Loucy (cell line): ENCODE measurements at regions not wholly inside any gene's neighbourhood (a gene's known extent, or its start where the extent isn't known, plus 50 kb on each side); places are given as distances from the start of the nearest gene placed in this dataset.

Experiments
- H2AFZ ChIP-seq: fragments of 200-600 bp; sonication (generic); 2 replicates; pipeline ENCODE4 v1.6.0; 2016; ENCODE audit warnings: antibody characterized with exemption, mild to moderate bottlenecking, low read length, moderate library complexity
- H3F3A ChIP-seq: fragments of 200-600 bp; 2 replicates; pipeline ENCODE4 v1.6.0; 2016; ENCODE audit warnings: antibody characterized with exemption, low read depth, mild to moderate bottlenecking
- H3K27me3 ChIP-seq: fragments of 200-600 bp; sonication (generic); 2 replicates; pipeline ENCODE4 v1.6.1; 2014; ENCODE audit warnings: low read length, mild to moderate bottlenecking; ENCODE audit not compliant: insufficient read depth, poor library complexity, severe bottlenecking
- H3K36me3 ChIP-seq: fragments of 200-600 bp; sonication (generic); 2 replicates; pipeline ENCODE4 v1.6.1; 2016; ENCODE audit warnings: low read length; ENCODE audit not compliant: insufficient read depth
- H3K4me1 ChIP-seq: fragments of 200-600 bp; sonication (generic); 2 replicates; pipeline ENCODE4 v1.5.1; 2014; ENCODE audit warnings: low read length, mild to moderate bottlenecking; ENCODE audit not compliant: insufficient read depth, poor library complexity, severe bottlenecking
- H3K4me2 ChIP-seq: fragments of 200-600 bp; sonication (generic); 2 replicates; pipeline ENCODE4 v1.6.0; 2014; ENCODE audit warnings: antibody characterized with exemption, low read length, low read depth, mild to moderate bottlenecking; ENCODE audit not compliant: poor library complexity, severe bottlenecking
- H3K4me3 ChIP-seq: fragments of 200-600 bp; sonication (generic); 2 replicates; pipeline ENCODE4 v1.5.1; 2014; ENCODE audit warnings: low read length, mild to moderate bottlenecking, mixed read lengths; ENCODE audit not compliant: poor library complexity, severe bottlenecking
- H3K79me2 ChIP-seq: fragments of 200-600 bp; sonication (generic); 2 replicates; pipeline ENCODE4 v1.6.1; 2014; ENCODE audit warnings: low read length; ENCODE audit not compliant: insufficient read depth
- H3K9ac ChIP-seq: fragments of 200-600 bp; sonication (generic); 2 replicates; pipeline ENCODE4 v1.6.0; 2014; ENCODE audit warnings: mild to moderate bottlenecking, low read depth, low read length, moderate library complexity; ENCODE audit not compliant: poor library complexity, severe bottlenecking
- H3K9me2 ChIP-seq: fragments of 200-600 bp; sonication (generic); replicated peaks from 2 replicates; pipeline ENCODE4 v1.6.1; 2016; ENCODE audit warnings: low read depth, low read length, mixed read lengths
- H3K9me3 ChIP-seq: fragments of 200-600 bp; sonication (generic); 2 replicates; pipeline ENCODE4 v1.6.1; 2014; ENCODE audit warnings: mild to moderate bottlenecking, antibody characterized with exemption, low read length, low read depth; ENCODE audit not compliant: insufficient read depth
- H4K20me1 ChIP-seq: fragments of 200-600 bp; sonication (generic); 2 replicates; pipeline ENCODE4 v1.6.0; 2014; ENCODE audit warnings: antibody characterized with exemption, low read length, mild to moderate bottlenecking; ENCODE audit not compliant: insufficient read depth, poor library complexity, severe bottlenecking
- EZH2phosphoT487 ChIP-seq: fragments of 200-600 bp; IDR thresholded peaks from 2 replicates; pipeline ENCODE4 v1.6.1; 2018; ENCODE audit warnings: antibody characterized with exemption, mild to moderate bottlenecking, moderate library complexity, borderline replicate concordance
- TF ChIP-seq, protein P1 (sequence below): fragments of 200-600 bp; sonication (generic); conservative IDR thresholded peaks from 2 replicates; pipeline ENCODE4 v1.5.1; 2014; ENCODE audit warnings: mild to moderate bottlenecking, antibody characterized with exemption, low read length

GRCh38 chr12:89091293-89091841 lies 260.9 kb downstream of the DUSP6 start:
- Histone ChIP-seq H4K20me1 (no peaks in the 10 kb centered on the region), H3K4me1 (peaks cover 10% of the 10 kb centered on the region), H2AFZ (no peak overlapping the region), H3K9ac (no peak overlapping the region), H3F3A (no peaks in the 10 kb centered on the region), H3K27me3 (no peaks in the 10 kb centered on the region), H3K9me2 (no peaks in the 10 kb centered on the region), H3K4me2 (no peak overlapping the region), H3K79me2 (no peaks in the 10 kb centered on the region), H3K9me3 (peaks cover 9% of the 10 kb centered on the region; the same call in 1 of the 2 replicates), H3K4me3 (no peak overlapping the region), H3K36me3 (no peaks in the 10 kb centered on the region)
- no peak for TF ChIP-seq EZH2phosphoT487
- TF ChIP-seq, protein P1, sequence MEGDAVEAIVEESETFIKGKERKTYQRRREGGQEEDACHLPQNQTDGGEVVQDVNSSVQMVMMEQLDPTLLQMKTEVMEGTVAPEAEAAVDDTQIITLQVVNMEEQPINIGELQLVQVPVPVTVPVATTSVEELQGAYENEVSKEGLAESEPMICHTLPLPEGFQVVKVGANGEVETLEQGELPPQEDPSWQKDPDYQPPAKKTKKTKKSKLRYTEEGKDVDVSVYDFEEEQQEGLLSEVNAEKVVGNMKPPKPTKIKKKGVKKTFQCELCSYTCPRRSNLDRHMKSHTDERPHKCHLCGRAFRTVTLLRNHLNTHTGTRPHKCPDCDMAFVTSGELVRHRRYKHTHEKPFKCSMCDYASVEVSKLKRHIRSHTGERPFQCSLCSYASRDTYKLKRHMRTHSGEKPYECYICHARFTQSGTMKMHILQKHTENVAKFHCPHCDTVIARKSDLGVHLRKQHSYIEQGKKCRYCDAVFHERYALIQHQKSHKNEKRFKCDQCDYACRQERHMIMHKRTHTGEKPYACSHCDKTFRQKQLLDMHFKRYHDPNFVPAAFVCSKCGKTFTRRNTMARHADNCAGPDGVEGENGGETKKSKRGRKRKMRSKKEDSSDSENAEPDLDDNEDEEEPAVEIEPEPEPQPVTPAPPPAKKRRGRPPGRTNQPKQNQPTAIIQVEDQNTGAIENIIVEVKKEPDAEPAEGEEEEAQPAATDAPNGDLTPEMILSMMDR = no peak

DNA sequence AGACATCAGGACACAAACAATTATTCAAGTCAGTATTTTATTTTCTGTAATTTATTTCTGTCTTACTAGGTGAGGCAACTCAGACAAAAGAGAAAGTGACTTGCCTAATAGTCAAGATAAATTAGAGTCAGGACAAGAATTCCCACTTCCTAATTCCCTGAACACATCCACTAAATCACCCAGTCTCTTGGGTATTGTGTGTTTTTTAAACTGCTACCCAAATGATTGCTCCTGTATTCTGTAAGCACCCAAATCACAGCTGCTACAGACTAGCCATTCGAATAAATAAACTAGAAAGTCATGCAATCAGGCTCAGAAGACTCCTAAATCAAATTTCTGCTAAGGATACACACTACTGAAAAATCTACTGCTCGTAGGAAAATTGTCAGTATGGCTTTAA lies 263.0 kb downstream of the DUSP6 start:
- H3K27me3 ChIP-seq = no peaks in the 10 kb centered on the region
- no peak overlapping the region for H3K4me2 ChIP-seq
- TF ChIP-seq, protein P1 = no peak
- no peak for TF ChIP-seq EZH2phosphoT487
- peaks cover 16% of the 10 kb centered on the region for H3K4me1 ChIP-seq
- no peaks in the 10 kb centered on the region for H4K20me1 ChIP-seq
- H3K4me3 ChIP-seq = no peak overlapping the region
- H3K79me2 ChIP-seq = no peaks in the 10 kb centered on the region
- peaks cover 9% of the 10 kb centered on the region; the same call in 1 of the 2 replicates for H3K9me3 ChIP-seq
- no peaks in the 10 kb centered on the region for H3F3A ChIP-seq
- H3K36me3 ChIP-seq = no peaks in the 10 kb centered on the region
- no peak overlapping the region for H2AFZ ChIP-seq
- no peak overlapping the region for H3K9ac ChIP-seq
- no peaks in the 10 kb centered on the region for H3K9me2 ChIP-seq

DNA sequence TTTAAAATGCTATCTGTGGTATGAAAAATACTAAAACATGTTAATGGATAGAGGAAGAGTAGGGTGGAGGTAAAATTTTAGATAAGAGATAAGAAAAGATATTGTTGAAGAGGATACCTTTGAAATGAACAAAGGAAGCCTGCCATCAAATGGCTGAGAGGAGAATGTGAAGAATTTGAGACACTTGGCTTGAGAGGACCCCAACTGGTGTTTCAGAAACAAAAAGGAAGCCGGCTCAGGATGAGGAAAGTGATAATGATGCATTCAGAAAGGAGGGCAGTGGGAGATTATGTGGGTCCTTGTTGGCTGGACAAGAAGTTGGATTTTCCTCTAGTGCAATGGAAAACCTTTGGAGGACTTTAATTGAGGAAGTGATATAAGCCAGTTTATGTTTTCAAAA lies 264.4 kb downstream of the DUSP6 start:
- H2AFZ ChIP-seq = no peak overlapping the region
- H3K9me3 ChIP-seq = peaks cover 9% of the 10 kb centered on the region; the same call in 1 of the 2 replicates
- no peaks in the 10 kb centered on the region for H3F3A ChIP-seq
- no peaks in the 10 kb centered on the region for H3K79me2 ChIP-seq
- no peaks in the 10 kb centered on the region for H3K9me2 ChIP-seq
- H3K4me3 ChIP-seq = no peak overlapping the region
- H4K20me1 ChIP-seq = no peaks in the 10 kb centered on the region
- no peak overlapping the region for H3K9ac ChIP-seq
- H3K4me1 ChIP-seq = peaks cover 29% of the 10 kb centered on the region
- H3K36me3 ChIP-seq = no peaks in the 10 kb centered on the region
- no peaks in the 10 kb centered on the region for H3K27me3 ChIP-seq
- TF ChIP-seq, protein P1 = no peak; the same call in 1 of the 2 replicates
- no peak for TF ChIP-seq EZH2phosphoT487
- no peak overlapping the region for H3K4me2 ChIP-seq
